Stomach (tissue), 8 donors: ENCODE measurements at regions not wholly inside any gene's neighbourhood (a gene's known extent, or its start where the extent isn't known, plus 50 kb on each side); places are given as distances from the start of the nearest gene placed in this dataset.
"Not testable (repeated sequence)": the region's sequence is repeated elsewhere in the genome, so short reads cannot be mapped to it uniquely, and the experiment has no call there.

ENCODE experiments used
- DNase-seq, 2 donors: peaks; one replicate each; pipeline versions ENCODE4 v3.0.0 to v3.0.0-alpha.2; 2013 to 2019
- H3K27ac ChIP-seq, 5 donors: fragments of 200-600 bp in 4 of 5; sonication (generic) in 4 of 5; one replicate each; pipeline ENCODE4 v1.5.1; 2013 to 2019; ENCODE audit warnings: mild to moderate bottlenecking in 1 of 5, moderate library complexity in 1 of 5
- H3K27me3 ChIP-seq, 3 donors: fragments of 200-600 bp; sonication (generic); one replicate each; pipeline ENCODE4 v1.5.1; 2017 to 2019; ENCODE audit warnings: mixed run types in 1 of 3
- H3K36me3 ChIP-seq, 4 donors: fragments of 200-600 bp; sonication (generic); 1 replicate in 3 of 4; 2 replicates in 1 of 4; pipeline ENCODE4 v1.5.1; 2016 to 2019
- H3K4me1 ChIP-seq, 4 donors: fragments of 200-600 bp; sonication (generic); one replicate each; pipeline ENCODE4 v1.5.1; 2016 to 2019
- H3K4me3 ChIP-seq, 4 donors: fragments of 200-600 bp; sonication (generic) in 3 of 4; one replicate each; pipeline ENCODE4 v1.5.1; 2016 to 2019; ENCODE audit warnings: mild to moderate bottlenecking in 1 of 4
- H3K9me3 ChIP-seq, 4 donors: fragments of 200-600 bp; sonication (generic); one replicate each; pipeline ENCODE4 v1.5.1; 2016 to 2019
- EP300 ChIP-seq: sonication (generic); formaldehyde crosslinking; IDR thresholded peaks from one replicate; pipeline ENCODE4 v1.6.1; 2017; ENCODE audit warnings: antibody characterized with exemption
- POLR2A ChIP-seq, 4 donors: fragments of 450-650 bp; IDR thresholded peaks; one replicate each; pipeline ENCODE4 v1.6.1; 2016; ENCODE audit warnings: antibody characterized with exemption in 4 of 4, control low read depth in 2 of 4, mild to moderate bottlenecking in 1 of 4, moderate library complexity in 1 of 4
- POLR2AphosphoS5 ChIP-seq, 3 donors: sonication (generic); formaldehyde crosslinking; IDR thresholded peaks; one replicate each; pipeline ENCODE4 v1.6.1; 2016; ENCODE audit warnings: antibody characterized with exemption in 3 of 3
- WGBS, 5 donors: extraction: QIAGEN DNeasy Blood & Tissue Kit in 3 of 5; methylation state at CpG; one replicate each; pipeline versions ENCODE4 v1.1.5 to v1.1.7; 2013 to 2018; 5-methylcytosine and 5-hydroxymethylcytosine counted together
- intact Hi-C: fragments of 100-400 bp; cut with DNase I; formaldehyde crosslinking; loops from one replicate; pipeline ENCODE4 v1.15.1; 2023; ENCODE audit warnings: low total_unique reads
- TF ChIP-seq, protein P1 (sequence below), 7 experiments: fragments of 450-650 bp in 4 of 7; fragments of 200-600 bp in 3 of 7; sonication (generic) in 3 of 7; IDR thresholded peaks; one replicate each; pipeline ENCODE4 v1.5.1; 2016 to 2019; ENCODE audit warnings: antibody characterized with exemption in 7 of 7, control low read depth in 2 of 7, mild to moderate bottlenecking in 1 of 7
- donor health status: healthy with polysubstance abuse.
- donor health status: Bipolar disorder and iron deficiency.
- donor health status: healthy.

GRCh38 chr12:65675141-65675621 lies 149.1 kb upstream of the HMGA2 start:
- intact Hi-C loops: no loop called here
- no peak for TF ChIP-seq EP300
- TF ChIP-seq POLR2A (IDR thresholded peaks at IDR 0.05): no peak
- no peak for TF ChIP-seq POLR2AphosphoS5 (IDR thresholded peaks at IDR 0.05)
- TF ChIP-seq, protein P1, sequence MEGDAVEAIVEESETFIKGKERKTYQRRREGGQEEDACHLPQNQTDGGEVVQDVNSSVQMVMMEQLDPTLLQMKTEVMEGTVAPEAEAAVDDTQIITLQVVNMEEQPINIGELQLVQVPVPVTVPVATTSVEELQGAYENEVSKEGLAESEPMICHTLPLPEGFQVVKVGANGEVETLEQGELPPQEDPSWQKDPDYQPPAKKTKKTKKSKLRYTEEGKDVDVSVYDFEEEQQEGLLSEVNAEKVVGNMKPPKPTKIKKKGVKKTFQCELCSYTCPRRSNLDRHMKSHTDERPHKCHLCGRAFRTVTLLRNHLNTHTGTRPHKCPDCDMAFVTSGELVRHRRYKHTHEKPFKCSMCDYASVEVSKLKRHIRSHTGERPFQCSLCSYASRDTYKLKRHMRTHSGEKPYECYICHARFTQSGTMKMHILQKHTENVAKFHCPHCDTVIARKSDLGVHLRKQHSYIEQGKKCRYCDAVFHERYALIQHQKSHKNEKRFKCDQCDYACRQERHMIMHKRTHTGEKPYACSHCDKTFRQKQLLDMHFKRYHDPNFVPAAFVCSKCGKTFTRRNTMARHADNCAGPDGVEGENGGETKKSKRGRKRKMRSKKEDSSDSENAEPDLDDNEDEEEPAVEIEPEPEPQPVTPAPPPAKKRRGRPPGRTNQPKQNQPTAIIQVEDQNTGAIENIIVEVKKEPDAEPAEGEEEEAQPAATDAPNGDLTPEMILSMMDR (IDR thresholded peaks at IDR 0.05): no peak
- Histone ChIP-seq H3K27me3 (no peaks in the 10 kb centered on the region), H3K4me3 (no peak overlapping the region), H3K27ac (no peak overlapping the region), H3K4me1 (no peaks in the 10 kb centered on the region), H3K36me3 (no peaks in the 10 kb centered on the region), H3K9me3 (no peaks in the 10 kb centered on the region)
- DNase-seq: peak in 1 of 2 donors; percentile 28
- 47 to 53% (median 52%) methylated on average over 1 of the region's 1 CpG for WGBS, 5 donors

- H3K27ac ChIP-seq, DNase-seq, H3K36me3 ChIP-seq, H3K4me3 ChIP-seq, intact Hi-C loops, H3K4me1 ChIP-seq, H3K9me3 ChIP-seq, H3K27me3 ChIP-seq: not testable (repeated sequence)
- 93 to 99% (median 96%) methylated on average over 4 of the region's 4 CpGs for WGBS, 5 donors
Observed at GRCh38 chr12:65678172-65678571, 146.1 kb upstream of the HMGA2 start.

DNA sequence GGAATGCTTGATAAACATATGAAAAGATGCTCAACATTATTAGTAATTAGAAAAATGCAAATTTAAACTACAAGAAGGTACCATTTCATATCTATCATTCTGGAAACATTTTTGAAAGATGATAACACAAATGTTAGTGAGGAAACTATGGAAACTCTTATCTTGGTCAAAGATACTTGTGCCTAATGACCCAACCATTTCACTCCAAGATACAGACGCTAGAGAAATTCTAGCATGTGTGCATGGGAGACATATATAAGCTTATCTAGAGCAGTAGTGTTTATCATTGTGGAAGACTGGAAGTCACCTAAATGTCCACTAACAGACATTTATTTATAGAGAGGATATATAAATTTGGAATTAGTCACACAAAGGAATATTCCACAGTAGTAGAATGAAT lies 143.1 kb upstream of the HMGA2 start:
- no peak overlapping the region for H3K27ac ChIP-seq
- TF ChIP-seq POLR2AphosphoS5 (IDR thresholded peaks at IDR 0.05) (no peak), EP300 (no peak), POLR2A (IDR thresholded peaks at IDR 0.05) (no peak)
- TF ChIP-seq, protein P1 (IDR thresholded peaks at IDR 0.05): no peak
- H3K27me3 ChIP-seq: no peaks in the 10 kb centered on the region
- DNase-seq: no peak
- intact Hi-C loops: no loop called here
- H3K4me1 ChIP-seq: no peaks in the 10 kb centered on the region
- WGBS, 5 donors: 29 to 55% (median 35%) methylated on average over 1 of the region's 1 CpG
- H3K4me3 ChIP-seq: no peak overlapping the region
- H3K9me3 ChIP-seq: no peaks in the 10 kb centered on the region
- H3K36me3 ChIP-seq: no peaks in the 10 kb centered on the region

GRCh38 chr12:65682112-65682511 lies 142.2 kb upstream of the HMGA2 start:
- intact Hi-C loops: no loop called here
- Histone ChIP-seq H3K27ac (no peak overlapping the region), H3K4me3 (no peak overlapping the region), H3K4me1 (no peaks in the 10 kb centered on the region), H3K9me3 (no peaks in the 10 kb centered on the region), H3K27me3 (no peaks in the 10 kb centered on the region), H3K36me3 (no peaks in the 10 kb centered on the region)
- WGBS, 5 donors: 15 to 28% (median 18%) methylated on average over 3 of the region's 3 CpGs
- DNase-seq: no peak
- TF ChIP-seq, protein P1 (IDR thresholded peaks at IDR 0.05): no peak
- TF ChIP-seq EP300 (no peak), POLR2A (IDR thresholded peaks at IDR 0.05) (no peak), POLR2AphosphoS5 (IDR thresholded peaks at IDR 0.05) (no peak)

GRCh38 chr12:65684906-65685305 lies 139.4 kb upstream of the HMGA2 start:
- intact Hi-C loops: no loop called here
- H3K4me1 ChIP-seq: no peaks in the 10 kb centered on the region
- DNase-seq: no peak
- WGBS, 5 donors: 73 to 89% (median 82%) methylated on average over 2 of the region's 2 CpGs
- H3K36me3 ChIP-seq: no peaks in the 10 kb centered on the region
- no peak overlapping the region for H3K27ac ChIP-seq
- H3K9me3 ChIP-seq: no peaks in the 10 kb centered on the region
- no peaks in the 10 kb centered on the region for H3K27me3 ChIP-seq
- TF ChIP-seq POLR2A (IDR thresholded peaks at IDR 0.05): no peak
- TF ChIP-seq, protein P1 (IDR thresholded peaks at IDR 0.05): no peak
- TF ChIP-seq EP300: no peak
- no peak for TF ChIP-seq POLR2AphosphoS5 (IDR thresholded peaks at IDR 0.05)
- no peak overlapping the region for H3K4me3 ChIP-seq
